Liver (tissue), 8 donors: ENCODE measurements at regions not wholly inside any gene's neighbourhood (a gene's known extent, or its start where the extent isn't known, plus 50 kb on each side); places are given as distances from the start of the nearest gene placed in this dataset.

ENCODE experiments used
- DNase-seq: peaks from one replicate; pipeline ENCODE4 v3.0.0-alpha.2; 2017; ENCODE audit warnings: low spot score
- H3K27ac ChIP-seq, 2 donors: one replicate each; pipeline ENCODE4 v1.7.0; 2013; ENCODE audit warnings: inconsistent platforms in 2 of 2, low read length in 2 of 2, control low read depth in 1 of 2, low read depth in 1 of 2, mild to moderate bottlenecking in 1 of 2
- H3K27me3 ChIP-seq, 4 donors: one replicate each; pipeline versions ENCODE4 v1.6.1 to v1.7.0; 2013; ENCODE audit warnings: low read length in 3 of 4, inconsistent platforms in 1 of 4, mild to moderate bottlenecking in 1 of 4, moderate library complexity in 1 of 4; ENCODE audit not compliant: control insufficient read depth in 4 of 4, insufficient read depth in 4 of 4
- H3K36me3 ChIP-seq, 4 donors: one replicate each; pipeline versions ENCODE4 v1.6.1 to v1.7.0; 2013; ENCODE audit warnings: low read length in 3 of 4, mild to moderate bottlenecking in 3 of 4, low read depth in 1 of 4, moderate library complexity in 1 of 4; ENCODE audit not compliant: control insufficient read depth in 4 of 4, insufficient read depth in 3 of 4
- H3K4me1 ChIP-seq, 4 donors: one replicate each; pipeline versions ENCODE4 v1.6.1 to v1.7.0; 2013; ENCODE audit warnings: low read length in 3 of 4, mild to moderate bottlenecking in 3 of 4, moderate library complexity in 1 of 4; ENCODE audit not compliant: control insufficient read depth in 4 of 4, insufficient read depth in 4 of 4
- H3K4me3 ChIP-seq, 3 donors: one replicate each; pipeline versions ENCODE4 v1.6.1 to v1.7.0; 2013; ENCODE audit warnings: low read length in 3 of 3, control low read depth in 1 of 3, low read depth in 1 of 3, mild to moderate bottlenecking in 1 of 3
- H3K9ac ChIP-seq, 2 donors: one replicate each; pipeline ENCODE4 v1.7.0; 2013; ENCODE audit warnings: low read length in 2 of 2, mild to moderate bottlenecking in 2 of 2, moderate library complexity in 2 of 2, control low read depth in 1 of 2, low read depth in 1 of 2
- H3K9me3 ChIP-seq, 4 donors: one replicate each; pipeline versions ENCODE4 v1.6.1 to v1.7.0; 2013; ENCODE audit warnings: low read length in 3 of 4; ENCODE audit not compliant: control insufficient read depth in 4 of 4
- ATF3 ChIP-seq: IDR thresholded peaks from 2 replicates; pipeline ENCODE4 v1.6.1; 2016; ENCODE audit warnings: antibody characterized with exemption
- CTCF ChIP-seq: fragments of 150-350 bp; IDR thresholded peaks from 2 replicates; pipeline ENCODE4 v1.5.1; 2017; ENCODE audit warnings: improper control_type of control experiment, low read depth, low read length; ENCODE audit not compliant: missing input control
- EGR1 ChIP-seq, 2 donors: IDR thresholded peaks; 2 replicates each; pipeline ENCODE4 v1.6.1; 2016 to 2018; ENCODE audit warnings: antibody characterized with exemption in 2 of 2, low read depth in 2 of 2
- FOXA1 ChIP-seq: IDR thresholded peaks from 2 replicates; pipeline ENCODE4 v1.6.1; 2016; ENCODE audit warnings: antibody characterized with exemption
- FOXA2 ChIP-seq: IDR thresholded peaks from 2 replicates; pipeline ENCODE4 v1.6.1; 2016; ENCODE audit warnings: antibody characterized with exemption
- GABPA ChIP-seq, 2 donors: IDR thresholded peaks in 1 of 2; conservative IDR thresholded peaks in 1 of 2; 2 replicates each; pipeline ENCODE4 v1.6.1; 2016; ENCODE audit warnings: antibody characterized with exemption in 2 of 2, mild to moderate bottlenecking in 1 of 2, moderate library complexity in 1 of 2
- HNF4A ChIP-seq, 2 donors: conservative IDR thresholded peaks; 2 replicates each; pipeline ENCODE4 v1.6.1; 2016; ENCODE audit warnings: antibody characterized with exemption in 2 of 2, mild to moderate bottlenecking in 2 of 2
- HNF4G ChIP-seq: IDR thresholded peaks from 2 replicates; pipeline ENCODE4 v1.6.1; 2016; ENCODE audit warnings: antibody characterized with exemption
- JUND ChIP-seq, 2 donors: IDR thresholded peaks; 2 replicates each; pipeline ENCODE4 v1.6.1; 2016; ENCODE audit warnings: antibody characterized with exemption in 2 of 2
- MAX ChIP-seq: IDR thresholded peaks from 2 replicates; pipeline ENCODE4 v1.6.1; 2016; ENCODE audit warnings: antibody characterized with exemption
- NR2F2 ChIP-seq: IDR thresholded peaks from 2 replicates; pipeline ENCODE4 v1.6.1; 2016; ENCODE audit warnings: antibody characterized with exemption
- RAD21 ChIP-seq, 2 donors: IDR thresholded peaks; 2 replicates each; pipeline ENCODE4 v1.6.1; 2016; ENCODE audit warnings: antibody characterized with exemption in 2 of 2, mild to moderate bottlenecking in 2 of 2
- REST ChIP-seq: IDR thresholded peaks from 2 replicates; pipeline ENCODE4 v1.6.1; 2016; ENCODE audit warnings: antibody characterized with exemption, mild to moderate bottlenecking
- RXRA ChIP-seq, 2 donors: IDR thresholded peaks; 2 replicates each; pipeline ENCODE4 v1.6.1; 2017 to 2018; ENCODE audit warnings: antibody characterized with exemption in 2 of 2, mild to moderate bottlenecking in 1 of 2
- SP1 ChIP-seq: IDR thresholded peaks from 2 replicates; pipeline ENCODE4 v1.6.1; 2018; ENCODE audit warnings: antibody characterized with exemption, mild to moderate bottlenecking
- TAF1 ChIP-seq: conservative IDR thresholded peaks from 2 replicates; pipeline ENCODE4 v1.6.1; 2016; ENCODE audit warnings: antibody characterized with exemption, mild to moderate bottlenecking
- YY1 ChIP-seq: IDR thresholded peaks from 2 replicates; pipeline ENCODE4 v1.6.1; 2016; ENCODE audit warnings: antibody characterized with exemption, mild to moderate bottlenecking
- ZBTB33 ChIP-seq: IDR thresholded peaks from 2 replicates; pipeline ENCODE4 v1.6.1; 2016; ENCODE audit warnings: antibody characterized with exemption
- WGBS: extraction: QIAGEN DNeasy Blood & Tissue Kit; methylation state at CpG from one replicate; pipeline ENCODE4 v1.1.7; 2013; 5-methylcytosine and 5-hydroxymethylcytosine counted together
- donor health status: healthy.
- donor health status: healthy.
- donor health status: healthy.
- donor health status: healthy.
- donor health status: healthy.

DNA sequence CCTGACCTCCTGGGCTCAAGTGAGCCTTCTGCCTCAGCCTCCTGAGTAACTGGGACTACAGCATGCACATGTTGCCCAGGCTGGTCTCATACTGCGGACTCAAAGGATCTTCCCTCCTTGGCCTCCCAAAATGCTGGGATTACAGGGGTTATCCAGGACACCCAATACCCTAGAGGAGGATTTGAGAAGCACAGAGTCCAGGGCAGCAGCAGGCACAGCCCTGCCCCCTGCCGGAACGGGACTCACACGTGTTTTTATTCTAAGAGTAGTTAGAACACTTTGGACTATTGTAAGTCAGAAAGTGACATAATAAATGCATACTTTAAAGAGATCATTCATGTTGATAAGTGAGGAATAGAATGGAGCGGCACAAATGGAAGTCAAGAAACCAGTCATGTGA is 80.2 kb downstream of the C6orf118 start:
- no peak for TF ChIP-seq HNF4A (conservative IDR thresholded peaks at IDR 0.05)
- Histone ChIP-seq H3K27me3 (no peaks in the 10 kb centered on the region), H3K4me1 (no peaks in the 10 kb centered on the region), H3K27ac (no peak overlapping the region), H3K9ac (no peak overlapping the region), H3K4me3 (no peak overlapping the region), H3K9me3 (no peaks in the 10 kb centered on the region), H3K36me3 (no peaks in the 10 kb centered on the region)
- 87% methylated on average over 5 of the region's 5 CpGs for WGBS
- DNase-seq, result no peak

- WGBS, result 74% methylated on average over 10 of the region's 10 CpGs
- no peaks in the 10 kb centered on the region for H3K27me3 ChIP-seq
- DNase-seq, result no peak
Observed at GRCh38 chr6:165227644-165228329, 81.6 kb downstream of the C6orf118 start.

More at GRCh38 chr6:165227644-165228329, 81.6 kb downstream of the C6orf118 start:
- no peak overlapping the region for H3K9ac ChIP-seq
- no peaks in the 10 kb centered on the region for H3K4me1 ChIP-seq
- H3K4me3 ChIP-seq, result no peak overlapping the region
- H3K9me3 ChIP-seq, result no peaks in the 10 kb centered on the region
- no peak overlapping the region for H3K27ac ChIP-seq
- no peaks in the 10 kb centered on the region for H3K36me3 ChIP-seq
- no peak for TF ChIP-seq REST
- TF ChIP-seq RAD21 (IDR thresholded peaks at IDR 0.05), result no peak
- TF ChIP-seq HNF4A (conservative IDR thresholded peaks at IDR 0.05), result no peak
- TF ChIP-seq ZBTB33, result no peak
- no peak for TF ChIP-seq ATF3
- no peak for TF ChIP-seq EGR1 (IDR thresholded peaks at IDR 0.05; ENCODE audit: low read depth in 2 of 2)
- no peak for TF ChIP-seq GABPA (IDR thresholded peaks at IDR 0.05 in 1 of 2, conservative IDR thresholded peaks at IDR 0.05 in 1 of 2)
- no peak for TF ChIP-seq YY1
- no peak for TF ChIP-seq SP1
- TF ChIP-seq FOXA2, result no peak
- no peak for TF ChIP-seq JUND (IDR thresholded peaks at IDR 0.05)
- TF ChIP-seq CTCF, result no peak
- no peak for TF ChIP-seq RXRA (IDR thresholded peaks at IDR 0.05)
- no peak for TF ChIP-seq FOXA1
- no peak for TF ChIP-seq MAX
- TF ChIP-seq TAF1, result no peak
- no peak for TF ChIP-seq HNF4G
- TF ChIP-seq NR2F2, result no peak
